SU-DHL-6 (cell line): ENCODE measurements at regions not wholly inside any gene's neighbourhood (a gene's known extent, or its start where the extent isn't known, plus 50 kb on each side); places are given as distances from the start of the nearest gene placed in this dataset.

Source experiments
- H2AFZ ChIP-seq: fragments of 200-600 bp; sonication (generic); 2 replicates; pipeline ENCODE4 v1.6.1; 2014; ENCODE audit warnings: low read depth, mild to moderate bottlenecking, moderate library complexity, mixed read lengths, antibody characterized with exemption, low read length; ENCODE audit not compliant: severe bottlenecking
- H3F3A ChIP-seq: fragments of 200-600 bp; shearing (Covaris generic); 2 replicates; pipeline ENCODE4 v1.6.0; 2016; ENCODE audit warnings: antibody characterized with exemption, mild to moderate bottlenecking; ENCODE audit not compliant: insufficient read depth
- H3K27ac ChIP-seq: fragments of 200-600 bp; sonication (generic); 2 replicates; pipeline ENCODE4 v1.5.1; 2016; ENCODE audit warnings: low read depth, mild to moderate bottlenecking, low read length, moderate library complexity, mixed read lengths
- H3K27me3 ChIP-seq: fragments of 200-600 bp; sonication (generic), shearing (Covaris generic); 2 replicates; pipeline ENCODE4 v1.6.0; 2014; ENCODE audit warnings: mild to moderate bottlenecking, low read length
- H3K36me3 ChIP-seq: fragments of 200-600 bp; sonication (generic); 2 replicates; pipeline ENCODE4 v1.6.1; 2014; ENCODE audit warnings: mild to moderate bottlenecking, low read length, mixed read lengths
- H3K4me2 ChIP-seq: fragments of 300-600, 200-600 bp; shearing (Covaris generic), sonication (generic); 2 replicates; pipeline ENCODE4 v1.6.0; 2014; ENCODE audit warnings: low read length, low read depth, mild to moderate bottlenecking; ENCODE audit not compliant: poor library complexity, severe bottlenecking
- H3K4me3 ChIP-seq: fragments of 200-600 bp; sonication (generic); 2 replicates; pipeline ENCODE4 v1.5.1; 2014; ENCODE audit warnings: antibody characterized with exemption, low read length, mild to moderate bottlenecking, mixed read lengths; ENCODE audit not compliant: insufficient read depth, poor library complexity, severe bottlenecking
- H3K79me2 ChIP-seq: fragments of 200-600 bp; sonication (generic); 2 replicates; pipeline ENCODE4 v1.6.1; 2014; ENCODE audit warnings: mild to moderate bottlenecking, low read length, moderate library complexity; ENCODE audit not compliant: insufficient read depth
- H3K9ac ChIP-seq: fragments of 200-600 bp; sonication (generic); 2 replicates; pipeline ENCODE4 v1.7.0; 2014; ENCODE audit warnings: mild to moderate bottlenecking, low read length
- H3K9me2 ChIP-seq: fragments of 200-600 bp; sonication (generic); replicated peaks from 2 replicates; pipeline ENCODE4 v1.6.1; 2014; ENCODE audit warnings: low read length; ENCODE audit not compliant: insufficient read depth
- H3K9me3 ChIP-seq: fragments of 200-600 bp; sonication (generic); 2 replicates; pipeline ENCODE4 v1.6.1; 2014; ENCODE audit warnings: low read length, mixed read lengths; ENCODE audit not compliant: insufficient read depth
- H4K20me1 ChIP-seq: fragments of 200-600 bp; sonication (generic); 2 replicates; pipeline ENCODE4 v1.6.1; 2014; ENCODE audit warnings: low read depth, mild to moderate bottlenecking, antibody characterized with exemption, low read length, moderate library complexity, mixed read lengths
- CTCF ChIP-seq: fragments of 200-600 bp; sonication (generic); IDR thresholded peaks from one replicate; pipeline ENCODE4 v1.5.1; 2017; ENCODE audit warnings: antibody characterized with exemption, mild to moderate bottlenecking, low read length, moderate library complexity; ENCODE audit not compliant: insufficient read depth, poor library complexity, severe bottlenecking
- EZH2phosphoT487 ChIP-seq: fragments of 200-600 bp; sonication (generic), shearing (Covaris generic); conservative IDR thresholded peaks from 2 replicates; pipeline ENCODE4 v1.6.1; 2018; ENCODE audit warnings: mild to moderate bottlenecking, antibody characterized with exemption, low read length, moderate library complexity, mixed read lengths

GRCh38 chr2:60676706-60677330, 79.2 kb upstream of the PAPOLG start:
- no peak overlapping the region for H2AFZ ChIP-seq

GRCh38 chr2:60677356-60677755, 78.7 kb upstream of the PAPOLG start:
- TF ChIP-seq CTCF (no peak), EZH2phosphoT487 (no peak)

More at GRCh38 chr2:60676706-60677330, 79.2 kb upstream of the PAPOLG start:
- Histone ChIP-seq H3K9me3 (no peaks in the 10 kb centered on the region), H3F3A (no peaks in the 10 kb centered on the region), H4K20me1 (no peaks in the 10 kb centered on the region), H3K36me3 (no peaks in the 10 kb centered on the region), H3K9ac (no peak overlapping the region), H3K27ac (no peak overlapping the region), H3K79me2 (no peaks in the 10 kb centered on the region), H3K4me2 (no peak overlapping the region), H3K27me3 (no peaks in the 10 kb centered on the region), H3K9me2 (no peaks in the 10 kb centered on the region), H3K4me3 (no peak overlapping the region)
- TF ChIP-seq EZH2phosphoT487: no peak
- TF ChIP-seq CTCF: no peak

DNA sequence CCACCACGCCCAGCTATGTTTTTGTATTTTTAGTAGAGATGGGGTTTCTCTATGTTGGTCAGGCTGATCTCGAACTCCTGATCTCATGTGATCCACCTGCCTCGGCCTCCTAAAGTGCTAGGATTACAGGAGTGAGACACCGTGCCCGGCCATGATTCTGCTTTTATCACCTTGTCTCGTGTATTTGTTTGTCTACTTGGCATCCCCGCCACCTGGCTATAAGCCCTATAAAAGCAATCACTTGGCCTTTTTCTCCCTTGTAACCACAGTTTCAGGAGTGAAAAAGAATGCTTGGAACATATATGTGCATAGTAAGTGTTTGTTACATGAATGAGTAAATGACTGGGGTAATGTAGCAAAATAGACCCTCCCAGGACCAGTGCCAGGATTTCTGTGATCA, 77.5 kb upstream of the PAPOLG start:
- H3K27ac ChIP-seq: no peak overlapping the region
- no peak overlapping the region for H2AFZ ChIP-seq
- H3K9me3 ChIP-seq: no peaks in the 10 kb centered on the region
- H3K27me3 ChIP-seq: no peaks in the 10 kb centered on the region
- no peaks in the 10 kb centered on the region for H3K79me2 ChIP-seq
- TF ChIP-seq CTCF: no peak
- TF ChIP-seq EZH2phosphoT487: no peak
- no peaks in the 10 kb centered on the region for H3F3A ChIP-seq
- H3K4me3 ChIP-seq: no peak overlapping the region
- no peak overlapping the region for H3K4me2 ChIP-seq
- no peaks in the 10 kb centered on the region for H3K36me3 ChIP-seq
- H4K20me1 ChIP-seq: no peaks in the 10 kb centered on the region
- H3K9ac ChIP-seq: no peak overlapping the region
- no peaks in the 10 kb centered on the region for H3K9me2 ChIP-seq

More at GRCh38 chr2:60677356-60677755, 78.7 kb upstream of the PAPOLG start:
- Histone ChIP-seq H3K36me3 (no peaks in the 10 kb centered on the region), H3K27me3 (no peaks in the 10 kb centered on the region), H4K20me1 (no peaks in the 10 kb centered on the region), H3F3A (no peaks in the 10 kb centered on the region), H2AFZ (no peak overlapping the region), H3K9me2 (no peaks in the 10 kb centered on the region), H3K4me2 (no peak overlapping the region), H3K9me3 (no peaks in the 10 kb centered on the region), H3K79me2 (no peaks in the 10 kb centered on the region), H3K27ac (no peak overlapping the region), H3K4me3 (no peak overlapping the region), H3K9ac (no peak overlapping the region)
